RPMI7951 (cell line): ENCODE measurements at regions not wholly inside any gene's neighbourhood (a gene's known extent, or its start where the extent isn't known, plus 50 kb on each side); places are given as distances from the start of the nearest gene placed in this dataset.

Experiments
- DNase-seq: peaks from one replicate; pipeline ENCODE4 v3.0.0-alpha.2; 2012; ENCODE audit warnings: low read depth

- DNase-seq = no peak
Measured at GRCh38 chr6:150712505-150713252, 113.0 kb downstream of the PLEKHG1 start.

- DNase-seq = no peak
Measured at GRCh38 chr6:150713487-150713886, 113.8 kb downstream of the PLEKHG1 start.

- DNase-seq = no peak
Measured at GRCh38 chr6:150713931-150714330, 114.2 kb downstream of the PLEKHG1 start.

GRCh38 chr6:150715133-150715532 lies 115.4 kb downstream of the PLEKHG1 start:
- DNase-seq = no peak

- DNase-seq = no peak
Measured at GRCh38 chr6:150717419-150717818, 117.7 kb downstream of the PLEKHG1 start.

GRCh38 chr6:150719099-150719766 lies 119.5 kb downstream of the PLEKHG1 start:
- no peak for DNase-seq

GRCh38 chr6:150719831-150720230 lies 120.1 kb downstream of the PLEKHG1 start:
- DNase-seq = no peak

- DNase-seq = no peak
Measured at GRCh38 chr6:150720774-150721233, 121.1 kb downstream of the PLEKHG1 start.

- no peak for DNase-seq
Measured at GRCh38 chr6:150721418-150722266, 122.0 kb downstream of the PLEKHG1 start.

- DNase-seq = no peak
Measured at GRCh38 chr6:150722614-150723344, 123.1 kb downstream of the PLEKHG1 start.

- DNase-seq = no peak
Measured at GRCh38 chr6:150723345-150723658, 123.6 kb downstream of the PLEKHG1 start.

GRCh38 chr6:150723857-150724256 lies 124.2 kb downstream of the PLEKHG1 start:
- peak; percentile 68 for DNase-seq

GRCh38 chr6:150725795-150726194 lies 126.1 kb downstream of the PLEKHG1 start:
- DNase-seq = no peak

- DNase-seq = no peak
Measured at GRCh38 chr6:150729188-150729748, 129.6 kb downstream of the PLEKHG1 start.

GRCh38 chr6:150730801-150731457 lies 131.2 kb downstream of the PLEKHG1 start:
- DNase-seq = no peak

GRCh38 chr6:150732765-150733539 lies 132.6 kb upstream of the MTHFD1L start:
- no peak for DNase-seq

GRCh38 chr6:150733726-150734125 lies 131.8 kb upstream of the MTHFD1L start:
- no peak for DNase-seq

GRCh38 chr6:150734235-150734634 lies 131.3 kb upstream of the MTHFD1L start:
- DNase-seq = no peak

- no peak for DNase-seq
Measured at GRCh38 chr6:150735341-150735851, 130.1 kb upstream of the MTHFD1L start.

- no peak for DNase-seq
Measured at GRCh38 chr6:150738092-150738629, 127.3 kb upstream of the MTHFD1L start.
